HCT116 (cell line): ENCODE measurements at regions not wholly inside any gene's neighbourhood (a gene's known extent, or its start where the extent isn't known, plus 50 kb on each side); places are given as distances from the start of the nearest gene placed in this dataset.
"Not testable (repeated sequence)": the region's sequence is repeated elsewhere in the genome, so short reads cannot be mapped to it uniquely, and the experiment has no call there.

Experiments used
- ATAC-seq: fragments of 200-7000 bp; cut with Tn5 transposase; 2 replicates; pipeline ENCODE4 v1.9.1; 2020; ENCODE audit warnings: mild to moderate bottlenecking, moderate library complexity
- BruUV-seq: library from RNA; stranded (reverse); fragments of 400-500 nt; replicated peaks from 2 replicates; lab custom pipeline; 2021; lab: Mats Ljungman, UMichigan
- CTCF ChIA-PET: fragments of 300-600 bp; sonication (Branson Sonifier 250); formaldehyde crosslinking; loops from one replicate; lab custom pipeline; 2021; ENCODE audit warnings: antibody characterized with exemption; lab: Charles Lee
- POLR2A ChIA-PET: fragments of 300-600, 350-600 bp; sonication (Branson Sonifier 250); formaldehyde crosslinking; loops from one replicate; lab custom pipeline; 2021; ENCODE audit warnings: antibody characterized with exemption; lab: Charles Lee
- RAD21 ChIA-PET, 2 experiments: fragments of 300-600 bp; sonication (Branson Sonifier 250); formaldehyde crosslinking; loops; one replicate each; lab custom pipeline; 2023; ENCODE audit warnings: low total read pairs in 2 of 2; ENCODE audit not compliant: uncharacterized antibody in 2 of 2, unreplicated experiment in 2 of 2, low non-redundant PET in 1 of 2; lab: Charles Lee
- DNase-seq: peaks from one replicate; pipeline ENCODE4 v3.0.0-alpha.2; 2010; ENCODE audit warnings: low read depth, low spot score
- H2AFZ ChIP-seq: fragments of 200-600 bp; shearing (Covaris generic), sonication (generic); 2 replicates; pipeline ENCODE4 v1.6.1; 2017; ENCODE audit warnings: low read depth, mixed run types, mixed read lengths, antibody characterized with exemption, low read length; ENCODE audit not compliant: poor library complexity, severe bottlenecking
- H3K27ac ChIP-seq: 2 replicates; pipeline ENCODE4 v1.5.1; 2012; ENCODE audit warnings: low read depth, low read length
- H3K27me3 ChIP-seq: fragments of 200-600 bp; sonication (generic); 2 replicates; pipeline ENCODE4 v1.6.1; 2016; ENCODE audit warnings: mixed run types, low read length, mixed read lengths; ENCODE audit not compliant: insufficient read depth
- H3K36me3 ChIP-seq, 2 experiments: fragments of 200-500 bp in 1 of 2; fragments of 200-600 bp in 1 of 2; sonication (Bioruptor generic) in 1 of 2; sonication (generic) in 1 of 2; 2 replicates each; pipeline versions ENCODE4 v1.5.1 to v1.6.1; 2014 to 2016; ENCODE audit warnings: low read length in 2 of 2, inconsistent platforms in 1 of 2, mixed read lengths in 1 of 2, mixed run types in 1 of 2; ENCODE audit not compliant: insufficient read depth in 2 of 2, control insufficient read depth in 1 of 2
- H3K4me1 ChIP-seq, 2 experiments: fragments of 200-600 bp in 1 of 2; sonication (generic) in 1 of 2; 2 replicates each; pipeline versions ENCODE4 v1.5.1 to v1.6.1; 2012 to 2017; ENCODE audit warnings: low read length in 2 of 2, inconsistent platforms in 1 of 2, mild to moderate bottlenecking in 1 of 2, mixed read lengths in 1 of 2, mixed run types in 1 of 2, moderate library complexity in 1 of 2; ENCODE audit not compliant: insufficient read depth in 2 of 2, control insufficient read depth in 1 of 2
- H3K4me2 ChIP-seq: fragments of 200-600 bp; sonication (generic); 2 replicates; pipeline ENCODE4 v1.6.1; 2017; ENCODE audit warnings: mixed run types, low read length, mixed read lengths
- H3K4me3 ChIP-seq, 2 experiments: fragments of 200-600 bp in 1 of 2; sonication (generic) in 1 of 2; replicated peaks in 1 of 2; 2 replicates each; pipeline ENCODE4 v1.5.1; 2011 to 2016; ENCODE audit warnings: low read length in 2 of 2, control low read depth in 1 of 2, low read depth in 1 of 2, mild to moderate bottlenecking in 1 of 2, mixed read lengths in 1 of 2, mixed run types in 1 of 2
- H3K79me2 ChIP-seq: fragments of 200-600 bp; sonication (generic); 2 replicates; pipeline ENCODE4 v1.6.1; 2017; ENCODE audit warnings: mild to moderate bottlenecking, mixed run types, low read length, moderate library complexity, mixed read lengths; ENCODE audit not compliant: insufficient read depth
- H3K9ac ChIP-seq: fragments of 200-600 bp; sonication (generic); 2 replicates; pipeline ENCODE4 v1.6.1; 2016; ENCODE audit warnings: low read length, mixed read lengths
- H3K9me2 ChIP-seq: fragments of 200-600 bp; sonication (generic), shearing (Covaris generic); 2 replicates; pipeline ENCODE4 v1.6.1; 2017; ENCODE audit warnings: mixed run types, mild to moderate bottlenecking, moderate library complexity; ENCODE audit not compliant: insufficient read depth
- H3K9me3 ChIP-seq, 2 experiments: fragments of 200-500 bp in 1 of 2; fragments of 200-600 bp in 1 of 2; sonication (Bioruptor generic) in 1 of 2; sonication (generic) in 1 of 2; 2 replicates each; pipeline ENCODE4 v1.6.1; 2014 to 2017; ENCODE audit warnings: low read length in 2 of 2, mixed read lengths in 2 of 2, inconsistent platforms in 1 of 2, low read depth in 1 of 2, mild to moderate bottlenecking in 1 of 2, mixed run types in 1 of 2, moderate library complexity in 1 of 2; ENCODE audit not compliant: control insufficient read depth in 1 of 2, insufficient read depth in 1 of 2
- H4K20me1 ChIP-seq: fragments of 200-600 bp; sonication (generic), shearing (Covaris generic); 2 replicates; pipeline ENCODE4 v1.6.1; 2017; ENCODE audit warnings: mixed run types, mild to moderate bottlenecking, moderate library complexity; ENCODE audit not compliant: insufficient read depth
- CTCF ChIP-seq, 3 experiments: fragments of 200-600 bp in 1 of 3; sonication (generic) in 1 of 3; IDR thresholded peaks in 2 of 3; conservative IDR thresholded peaks in 1 of 3; 2 replicates each; pipeline ENCODE4 v1.5.1; 2012 to 2017; ENCODE audit warnings: low read depth in 2 of 3, low read length in 2 of 3, antibody characterized with exemption in 1 of 3, borderline replicate concordance in 1 of 3, control low read depth in 1 of 3, mild to moderate bottlenecking in 1 of 3, mixed read lengths in 1 of 3, mixed run types in 1 of 3, moderate library complexity in 1 of 3; ENCODE audit not compliant: insufficient read depth in 1 of 3
- ELF1 ChIP-seq: IDR thresholded peaks from 2 replicates; pipeline ENCODE4 v1.6.1; 2012; ENCODE audit warnings: low read depth, borderline replicate concordance
- EZH2phosphoT487 ChIP-seq: fragments of 200-600 bp; IDR thresholded peaks from 2 replicates; pipeline ENCODE4 v1.6.1; 2018; ENCODE audit warnings: antibody characterized with exemption, borderline replicate concordance
- FOSL1 ChIP-seq: IDR thresholded peaks from 2 replicates; pipeline ENCODE4 v1.6.1; 2012; ENCODE audit warnings: low read depth
- RAD21 ChIP-seq: IDR thresholded peaks from 2 replicates; pipeline ENCODE4 v1.6.1; 2012; ENCODE audit warnings: low read depth, mild to moderate bottlenecking
- SIN3A ChIP-seq: IDR thresholded peaks from 2 replicates; pipeline ENCODE4 v1.6.1; 2012; ENCODE audit warnings: low read depth
- SP1 ChIP-seq: IDR thresholded peaks from 2 replicates; pipeline ENCODE4 v1.6.1; 2012; ENCODE audit warnings: low read depth
- SRF ChIP-seq: IDR thresholded peaks from 2 replicates; pipeline ENCODE4 v1.6.1; 2012; ENCODE audit warnings: low read depth
- TCF7L2 ChIP-seq: IDR thresholded peaks from 2 replicates; pipeline ENCODE4 v1.7.0; 2011; ENCODE audit warnings: borderline replicate concordance, inconsistent platforms; ENCODE audit not compliant: insufficient read depth, insufficient read length; ENCODE audit errors: extremely low read depth
- YY1 ChIP-seq: IDR thresholded peaks from 2 replicates; pipeline ENCODE4 v1.6.1; 2011; ENCODE audit warnings: low read length, low read depth, moderate library complexity, mild to moderate bottlenecking; ENCODE audit not compliant: insufficient replicate concordance; ENCODE audit errors: extremely low read depth
- ZNF274 ChIP-seq: fragments of 200-500 bp; sonication (Bioruptor generic); IDR thresholded peaks from 2 replicates; pipeline ENCODE4 v1.6.1; 2014; ENCODE audit warnings: mild to moderate bottlenecking, low read depth, low read length, inconsistent platforms
- intact Hi-C: fragments of 100-400 bp; cut with micrococcal nuclease; formaldehyde crosslinking; loops from 2 replicates; pipeline ENCODE4 v1.10.0; 2022

- intact Hi-C loops = no loop called here
- Histone ChIP-seq H3K9ac (no peak overlapping the region), H3K27ac (no peak overlapping the region), H4K20me1 (no peaks in the 10 kb centered on the region), H3K79me2 (no peaks in the 10 kb centered on the region), H3K9me3 (no peaks in the 10 kb centered on the region), H3K4me2 (no peak overlapping the region), H2AFZ (no peak overlapping the region), H3K4me3 (no peak overlapping the region), H3K9me2 (no peaks in the 10 kb centered on the region), H3K27me3 (peaks cover 8% of the 10 kb centered on the region; the same call in 1 of the 2 replicates), H3K4me1 (no peaks in the 10 kb centered on the region), H3K36me3 (no peaks in the 10 kb centered on the region)
- ATAC-seq (no peak), DNase-seq (no peak)
- ChIA-PET POLR2A (no interaction called here), CTCF (interaction anchor here (0.6 kb wide), 1 partner anchor 41 kb away, joined by 4 read pairs; no protein-coding TSS in a partner anchor), RAD21 (no interaction called here)
- TF ChIP-seq FOSL1 (no peak), TCF7L2 (no peak), SP1 (no peak), CTCF (IDR thresholded peaks at IDR 0.05 in 2 of 3, conservative IDR thresholded peaks at IDR 0.05 in 1 of 3; ENCODE audit: borderline replicate concordance in 1 of 3, insufficient read depth in 1 of 3, low read depth in 2 of 3, low read length in 2 of 3) (no peak), YY1 (no peak), RAD21 (no peak), ELF1 (no peak), SIN3A (no peak), SRF (no peak), ZNF274 (no peak), EZH2phosphoT487 (no peak)
- no TSS peak for BruUV-seq
These were observed 189.0 kb downstream of the MAP2K4 start for GRCh38 chr17:12209632-12210191.

DNA sequence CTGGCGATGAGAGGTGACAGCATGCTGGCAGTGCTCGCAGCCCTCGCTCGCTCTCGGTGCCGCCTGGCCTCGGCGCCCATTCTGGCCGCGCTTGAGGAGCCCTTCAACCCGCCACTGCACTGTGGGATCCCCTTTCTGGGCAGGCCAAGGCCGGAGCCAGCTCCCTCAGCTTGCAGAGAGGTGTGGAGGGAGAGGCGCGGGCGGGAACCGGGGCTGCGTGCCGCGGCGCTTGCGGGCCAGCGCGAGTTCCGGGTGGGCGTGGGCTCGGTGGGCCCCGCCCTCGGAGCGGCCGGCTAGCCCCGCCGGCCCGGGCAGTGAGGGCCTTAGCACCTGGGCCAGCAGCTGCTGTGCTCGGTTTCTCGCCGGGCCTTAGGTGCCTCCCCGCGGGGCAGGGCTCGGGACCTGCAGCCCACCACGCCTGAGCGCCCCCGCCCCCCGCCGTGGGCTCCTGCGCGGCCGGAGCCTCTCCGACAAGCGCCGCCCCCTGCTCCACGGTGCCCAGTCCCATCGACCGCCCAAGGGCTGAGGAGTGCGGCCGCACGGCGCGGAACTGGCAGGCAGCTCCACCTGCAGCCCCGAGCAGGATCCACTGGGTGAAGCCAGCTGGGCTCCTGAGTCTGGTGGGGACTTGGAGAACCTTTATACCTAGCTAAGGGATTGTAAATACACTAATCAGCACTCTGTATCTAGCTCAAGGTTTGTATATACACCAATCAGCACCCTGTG lies 200.2 kb downstream of the MAP2K4 start:
- DNase-seq, H3K4me2 ChIP-seq, H3K27ac ChIP-seq, POLR2A ChIA-PET, H2AFZ ChIP-seq, CTCF ChIA-PET, H3K4me3 ChIP-seq, BruUV-seq, H3K9me2 ChIP-seq, ATAC-seq, intact Hi-C loops, H4K20me1 ChIP-seq, H3K36me3 ChIP-seq, H3K9me3 ChIP-seq, H3K9ac ChIP-seq, H3K79me2 ChIP-seq, H3K4me1 ChIP-seq, RAD21 ChIA-PET: not testable (repeated sequence)
- H3K27me3 ChIP-seq = peaks cover 23% of the 10 kb centered on the region
